ENCODE measurements at regions not wholly inside any gene's neighbourhood (a gene's known extent, or its start where the extent isn't known, plus 50 kb on each side); places are given as distances from the start of the nearest gene placed in this dataset.
A peak's percentile ranks its signal among the peaks of the same experiment; 100 is the strongest.

DNA sequence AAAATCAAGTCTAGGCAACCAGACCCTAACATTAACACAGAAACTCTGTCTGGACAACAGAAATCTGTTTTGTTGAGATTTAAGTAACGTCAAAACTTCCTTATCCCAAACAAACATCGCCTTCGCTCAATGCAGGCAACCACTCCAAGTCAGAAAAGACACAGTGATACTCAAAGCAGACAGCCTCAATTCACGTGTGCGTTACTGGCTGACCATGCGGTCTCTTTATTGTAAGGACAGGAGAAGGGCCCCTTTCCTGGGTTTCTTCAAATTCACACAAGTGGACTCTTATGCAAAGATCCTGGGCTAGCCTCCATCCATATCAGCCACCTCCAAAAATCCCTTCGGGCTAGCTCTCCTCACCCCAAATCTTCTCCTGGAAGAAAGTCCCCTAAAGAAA is 467.7 kb downstream of the SOX9 start:
- Mint-ChIP-seq H3K4me3 (peak overlapping the region; percentile 64), H3K9me3 (no peaks in the 10 kb centered on the region), H3K36me3 (ENCODE audit: low read depth) (no peaks in the 10 kb centered on the region), H3K4me1 (peaks cover 14% of the 10 kb centered on the region), H3K27ac (peak overlapping the region; percentile 62), H3K27me3 (peaks cover 12% of the 10 kb centered on the region)
- no peak for ATAC-seq (replicated peaks)

DNA sequence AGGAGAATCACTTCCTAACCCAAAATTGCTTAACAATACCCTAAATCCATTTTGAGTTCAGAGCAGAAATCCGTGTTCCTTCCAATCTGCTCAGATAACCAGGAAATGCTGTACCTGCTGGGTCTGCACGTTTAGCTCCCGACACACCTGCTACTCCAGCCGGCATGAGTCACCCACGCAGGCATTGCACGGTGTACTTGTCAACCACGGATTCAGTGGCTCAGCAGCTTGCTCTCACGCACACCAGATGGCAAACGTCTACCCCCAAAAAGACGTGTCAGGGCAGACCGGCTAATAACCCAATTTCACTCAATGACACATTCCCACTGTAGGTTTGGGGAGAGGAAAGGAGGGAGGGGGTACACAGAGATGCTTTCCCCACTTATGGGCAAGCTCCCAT is 468.1 kb downstream of the SOX9 start:
- Mint-ChIP-seq H3K27ac (peak overlapping the region; percentile 62), H3K4me1 (peaks cover 14% of the 10 kb centered on the region), H3K4me3 (peak overlapping the region; percentile 64), H3K9me3 (no peaks in the 10 kb centered on the region), H3K27me3 (peaks cover 12% of the 10 kb centered on the region), H3K36me3 (ENCODE audit: low read depth) (no peaks in the 10 kb centered on the region)
- ATAC-seq (replicated peaks) = peak; percentile 58

DNA sequence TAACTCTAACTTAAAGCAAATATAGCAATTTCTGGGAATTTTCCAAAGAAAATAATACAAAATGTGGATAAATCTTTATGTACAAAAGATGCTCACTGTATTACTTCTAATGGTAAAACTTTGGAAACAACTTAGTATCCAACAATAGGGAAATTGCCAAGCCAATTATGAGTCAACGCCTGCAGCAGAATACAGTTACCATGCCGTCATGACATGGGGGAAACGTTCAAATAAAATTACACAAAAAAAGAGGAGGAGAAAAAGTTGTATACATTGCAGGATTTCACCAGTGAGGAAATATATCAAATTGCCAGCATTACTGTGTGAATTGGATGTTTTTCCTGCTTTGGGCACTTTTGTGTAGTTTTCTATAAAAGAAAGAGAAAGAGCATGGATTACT is 469.6 kb downstream of the SOX9 start:
- Mint-ChIP-seq H3K9me3 (no peaks in the 10 kb centered on the region), H3K36me3 (ENCODE audit: low read depth) (no peaks in the 10 kb centered on the region), H3K4me3 (peak overlapping the region; percentile 85), H3K27me3 (peaks cover 12% of the 10 kb centered on the region), H3K27ac (no peak overlapping the region), H3K4me1 (peaks cover 14% of the 10 kb centered on the region)
- no peak for ATAC-seq (replicated peaks)

DNA sequence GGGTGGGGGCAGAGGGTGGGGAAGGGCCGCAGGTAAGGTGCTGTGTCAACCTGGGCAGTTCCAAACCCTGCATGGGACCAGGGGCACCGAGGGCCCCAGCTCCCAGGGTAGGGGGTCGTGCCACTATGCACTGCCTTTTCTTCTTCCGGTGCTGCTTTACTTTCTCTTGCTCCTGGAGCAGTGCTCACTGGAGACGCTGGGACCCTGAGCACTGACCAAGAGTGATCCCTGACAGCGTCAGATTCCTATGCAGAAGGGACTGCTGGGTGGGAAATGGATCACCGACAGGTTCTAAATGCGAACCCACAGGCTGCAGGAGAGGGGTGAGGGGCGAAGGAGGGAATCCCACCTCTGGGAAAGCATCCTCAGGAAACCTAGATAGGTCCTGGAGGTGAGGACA is 470.1 kb downstream of the SOX9 start:
- Mint-ChIP-seq H3K27ac (no peak overlapping the region), H3K9me3 (no peaks in the 10 kb centered on the region), H3K4me3 (peak overlapping the region; percentile 85), H3K27me3 (peaks cover 12% of the 10 kb centered on the region), H3K4me1 (peaks cover 14% of the 10 kb centered on the region), H3K36me3 (ENCODE audit: low read depth) (no peaks in the 10 kb centered on the region)
- no peak for ATAC-seq (replicated peaks)

DNA sequence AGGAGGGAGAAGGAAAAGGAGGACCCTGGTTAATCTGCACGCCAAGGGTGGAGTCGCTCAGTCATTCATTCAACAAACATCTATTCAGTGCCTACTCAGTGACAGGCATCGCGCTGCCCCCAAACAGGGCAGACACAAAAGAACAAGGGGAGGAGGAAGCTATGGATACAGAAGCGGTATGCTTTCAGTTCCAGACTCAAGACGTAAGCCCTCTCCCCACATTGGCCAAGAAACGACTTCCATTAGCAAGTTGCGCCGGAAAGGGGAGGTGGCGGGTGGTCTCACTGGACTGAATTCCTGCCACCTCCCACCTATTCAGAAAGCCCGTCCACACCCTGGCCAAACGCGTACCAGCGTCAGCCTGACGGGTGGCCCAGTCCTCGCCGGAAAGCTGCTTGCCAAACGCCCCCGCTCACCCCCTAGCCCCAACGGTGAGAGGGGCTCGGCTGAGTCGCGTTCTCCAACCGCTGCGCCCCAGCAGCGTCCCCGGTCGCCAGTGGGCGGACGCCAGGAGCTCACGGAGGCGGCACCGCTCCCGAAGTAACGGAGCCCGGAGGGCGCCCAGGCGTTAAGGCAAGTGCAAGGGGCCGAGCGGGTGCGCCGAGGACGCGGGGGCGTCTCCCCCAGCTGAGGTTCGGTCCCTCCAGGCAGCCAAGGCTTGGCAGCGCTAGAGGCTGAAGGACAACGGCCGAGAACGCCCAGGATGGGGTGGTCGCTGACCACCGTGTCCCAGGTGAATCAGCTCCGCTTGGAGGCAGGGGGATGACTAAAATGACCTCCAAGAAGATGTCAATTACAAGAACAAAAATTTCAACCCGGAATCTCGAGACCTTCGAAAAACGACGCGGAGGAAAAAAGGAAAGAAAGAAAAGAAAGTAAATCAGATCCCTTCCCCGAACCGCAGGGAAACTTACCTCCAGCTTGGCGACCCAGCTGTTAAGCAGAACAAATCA is 470.7 kb downstream of the SOX9 start:
- peaks cover 12% of the 10 kb centered on the region for H3K27me3 Mint-ChIP-seq
- H3K27ac Mint-ChIP-seq = peak overlapping the region; percentile 47
- H3K36me3 Mint-ChIP-seq (ENCODE audit: low read depth) = no peaks in the 10 kb centered on the region
- peak overlapping the region; percentile 85 for H3K4me3 Mint-ChIP-seq
- no peaks in the 10 kb centered on the region for H3K9me3 Mint-ChIP-seq
- peak; percentile 23 for ATAC-seq (replicated peaks)
- H3K4me1 Mint-ChIP-seq = peaks cover 14% of the 10 kb centered on the region

DNA sequence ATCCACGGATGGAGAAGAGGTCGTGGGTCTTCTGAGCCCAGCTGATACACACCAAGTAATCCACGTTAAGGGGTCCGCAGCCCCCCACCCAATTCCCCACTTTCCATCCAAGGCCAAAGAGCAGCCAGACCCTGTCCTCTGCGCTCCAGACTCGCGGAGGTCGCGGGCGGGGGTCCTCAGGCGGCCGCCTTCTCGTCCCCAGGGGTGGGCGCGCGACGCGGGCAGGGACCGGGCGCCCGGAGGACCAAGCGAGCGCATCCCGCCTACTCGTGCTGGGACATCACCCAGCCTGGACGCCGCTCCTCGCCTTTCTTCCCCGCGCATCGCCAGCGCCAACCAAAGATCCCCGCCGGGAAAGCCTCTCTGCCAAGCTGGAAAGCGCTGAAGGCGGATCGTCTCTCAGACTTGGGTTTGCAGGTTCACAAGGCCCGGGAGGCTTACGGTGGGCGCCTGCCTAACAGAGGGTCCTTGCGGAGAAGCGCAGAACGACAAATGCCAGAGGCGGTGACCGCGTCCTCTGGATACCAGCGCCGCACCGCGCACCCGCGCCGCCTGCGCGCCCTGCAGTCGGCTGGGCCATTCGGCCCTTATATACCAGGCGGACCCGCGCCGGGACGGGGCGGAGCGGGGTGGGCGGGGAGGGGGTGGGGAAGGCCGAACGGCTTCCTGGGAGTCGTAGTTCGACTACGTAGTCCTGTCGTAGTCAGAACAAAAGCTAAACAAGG is 471.6 kb downstream of the SOX9 start:
- H3K4me1 Mint-ChIP-seq = peaks cover 14% of the 10 kb centered on the region
- H3K36me3 Mint-ChIP-seq (ENCODE audit: low read depth) = no peaks in the 10 kb centered on the region
- peaks cover 12% of the 10 kb centered on the region for H3K27me3 Mint-ChIP-seq
- peak; percentile 71 for ATAC-seq (replicated peaks)
- H3K27ac Mint-ChIP-seq = peak overlapping the region; percentile 47
- peak overlapping the region; percentile 85 for H3K4me3 Mint-ChIP-seq
- H3K9me3 Mint-ChIP-seq = no peaks in the 10 kb centered on the region

DNA sequence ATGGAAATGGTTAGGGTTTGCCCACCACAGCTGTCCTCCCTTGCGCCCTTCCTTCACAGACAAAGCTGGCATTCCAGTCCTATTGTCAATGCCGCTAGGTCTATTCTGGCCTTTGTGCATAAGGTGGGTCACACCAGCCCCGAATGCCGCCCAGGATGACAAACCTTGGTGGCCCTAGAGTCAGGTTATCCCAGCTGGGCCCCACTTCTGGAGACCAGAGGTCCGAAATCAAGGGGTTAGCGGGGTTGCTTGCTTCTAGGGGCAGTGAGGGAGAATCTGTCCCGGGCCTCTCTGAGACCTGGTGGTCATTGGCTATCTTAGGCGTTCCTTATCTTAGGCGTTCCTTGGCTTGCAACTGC is 472.1 kb downstream of the SOX9 start:
- ATAC-seq (replicated peaks) = no peak
- H3K4me1 Mint-ChIP-seq = peaks cover 9% of the 10 kb centered on the region
- peaks cover 12% of the 10 kb centered on the region for H3K27me3 Mint-ChIP-seq
- H3K9me3 Mint-ChIP-seq = no peaks in the 10 kb centered on the region
- no peak overlapping the region for H3K27ac Mint-ChIP-seq
- peak overlapping the region; percentile 85 for H3K4me3 Mint-ChIP-seq
- no peaks in the 10 kb centered on the region for H3K36me3 Mint-ChIP-seq (ENCODE audit: low read depth)

DNA sequence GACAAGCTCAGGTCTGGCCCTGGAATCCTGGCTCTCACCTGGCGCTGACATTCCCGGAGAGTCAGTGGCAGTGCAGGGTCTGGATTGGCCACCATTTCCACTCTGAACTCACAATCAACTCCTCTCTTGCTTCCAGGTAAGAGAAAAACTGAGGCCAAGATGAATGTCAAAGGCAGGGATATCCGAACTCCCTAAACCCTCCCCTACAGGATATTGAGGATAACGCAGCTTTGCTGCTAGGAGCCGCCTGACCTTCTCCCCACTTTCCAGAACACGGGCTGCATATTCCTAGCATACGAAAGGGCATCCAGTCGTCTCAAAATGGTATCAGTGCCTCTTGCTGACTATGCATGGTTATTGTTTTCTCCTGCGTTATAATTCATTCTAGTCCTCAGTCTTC is 473.4 kb downstream of the SOX9 start:
- Mint-ChIP-seq H3K9me3 (no peaks in the 10 kb centered on the region), H3K27ac (no peak overlapping the region), H3K4me1 (no peaks in the 10 kb centered on the region), H3K36me3 (ENCODE audit: low read depth) (no peaks in the 10 kb centered on the region), H3K4me3 (no peak overlapping the region), H3K27me3 (peaks cover 12% of the 10 kb centered on the region)
- no peak for ATAC-seq (replicated peaks)

All from activated T-helper 17 cell treated with anti-CD3 and anti-CD28 coated beads, Interleukin-2, amount 50 U/mL, for 72 hours (primary cell).